PC-9 (cell line): ENCODE measurements at regions not wholly inside any gene's neighbourhood (a gene's known extent, or its start where the extent isn't known, plus 50 kb on each side); places are given as distances from the start of the nearest gene placed in this dataset.

Experiments used
- BruUV-seq: library from RNA; stranded (reverse); fragments of 400-500 nt; replicated peaks from 2 replicates; lab custom pipeline; 2021; lab: Mats Ljungman, UMichigan
- CTCF ChIA-PET: fragments of 300-600 bp; sonication (Branson Sonifier 250); formaldehyde crosslinking; loops from one replicate; lab custom pipeline; 2022; ENCODE audit warnings: antibody characterized with exemption; lab: Charles Lee
- POLR2A ChIA-PET: fragments of 300-600 bp; sonication (Branson Sonifier 250); formaldehyde crosslinking; loops from one replicate; lab custom pipeline; 2022; ENCODE audit warnings: antibody characterized with exemption; ENCODE audit not compliant: unreplicated experiment; lab: Charles Lee
- DNase-seq, 2 experiments: peaks; one replicate each; pipeline versions ENCODE4 v3.0.0 to v3.0.0-alpha.2; 2015 to 2022; ENCODE audit warnings: mixed read lengths in 1 of 2
- H2AFZ ChIP-seq: fragments of 200-600 bp; sonication (generic); 2 replicates; pipeline ENCODE4 v1.8.1; 2017; ENCODE audit warnings: antibody characterized with exemption
- H3F3A ChIP-seq: fragments of 200-600 bp; sonication (generic); 2 replicates; pipeline ENCODE4 v1.8.1; 2017; ENCODE audit warnings: antibody characterized with exemption, mild to moderate bottlenecking, low read depth; ENCODE audit not compliant: insufficient read depth
- H3K27ac ChIP-seq: fragments of 200-600 bp; sonication (generic); 2 replicates; pipeline ENCODE4 v1.6.1; 2016; ENCODE audit warnings: mixed run types
- H3K27me3 ChIP-seq: fragments of 200-600 bp; sonication (generic); 2 replicates; pipeline ENCODE4 v1.6.1; 2016; ENCODE audit warnings: low read depth, mixed run types; ENCODE audit not compliant: insufficient read depth
- H3K36me3 ChIP-seq: fragments of 200-600 bp; sonication (generic); 2 replicates; pipeline ENCODE4 v1.6.1; 2016; ENCODE audit warnings: low read depth, mixed run types
- H3K4me1 ChIP-seq: fragments of 200-600 bp; sonication (generic); replicated peaks from 2 replicates; pipeline ENCODE4 v1.6.1; 2016; ENCODE audit warnings: mixed run types; ENCODE audit not compliant: insufficient read depth
- H3K4me2 ChIP-seq: fragments of 200-600 bp; sonication (generic); 2 replicates; pipeline ENCODE4 v1.6.1; 2017; ENCODE audit warnings: mixed run types
- H3K4me3 ChIP-seq: fragments of 200-600 bp; sonication (generic); 2 replicates; pipeline ENCODE4 v1.6.1; 2016; ENCODE audit warnings: mixed run types
- H3K79me2 ChIP-seq: fragments of 200-600 bp; sonication (generic); 2 replicates; pipeline ENCODE4 v1.6.1; 2017; ENCODE audit warnings: low read depth, mixed run types
- H3K9me2 ChIP-seq: fragments of 200-600 bp; sonication (generic); 2 replicates; pipeline ENCODE4 v1.8.1; 2017; ENCODE audit warnings: mild to moderate bottlenecking; ENCODE audit not compliant: insufficient read depth
- H3K9me3 ChIP-seq: fragments of 200-600 bp; sonication (generic); 2 replicates; pipeline ENCODE4 v1.8.1; 2016; ENCODE audit warnings: low read depth; ENCODE audit not compliant: insufficient read depth
- H4K20me1 ChIP-seq: fragments of 200-600 bp; sonication (generic); 2 replicates; pipeline ENCODE4 v1.8.1; 2017; ENCODE audit not compliant: insufficient read depth
- CTCF ChIP-seq: fragments of 200-600 bp; sonication (generic); conservative IDR thresholded peaks from 2 replicates; pipeline ENCODE4 v1.6.1; 2017; ENCODE audit warnings: mixed run types, antibody characterized with exemption, mild to moderate bottlenecking, moderate library complexity
- EZH2 ChIP-seq: fragments of 200-600 bp; sonication (generic); IDR thresholded peaks from 2 replicates; pipeline ENCODE4 v1.8.0; 2017; ENCODE audit warnings: antibody characterized with exemption, low read depth
- intact Hi-C: fragments of 100-400 bp; cut with micrococcal nuclease; formaldehyde crosslinking; loops from one replicate; pipeline ENCODE4 v1.10.0; 2022; ENCODE audit not compliant: unreplicated experiment

GRCh38 chr2:38154395-38154794 is 78.4 kb upstream of the CYP1B1 start:
- H3K36me3 ChIP-seq = no peaks in the 10 kb centered on the region

GRCh38 chr2:38153476-38154135 is 77.7 kb upstream of the CYP1B1 start:
- no peak overlapping the region for H3K27ac ChIP-seq

More at GRCh38 chr2:38154395-38154794, 78.4 kb upstream of the CYP1B1 start:
- DNase-seq = no peak
- H3K4me2 ChIP-seq = no peak overlapping the region
- H3K79me2 ChIP-seq = no peaks in the 10 kb centered on the region
- no peak overlapping the region for H3K27ac ChIP-seq
- no TSS peak for BruUV-seq
- intact Hi-C loops = no loop called here
- TF ChIP-seq CTCF (no peak), EZH2 (no peak)
- no peaks in the 10 kb centered on the region for H3F3A ChIP-seq
- CTCF ChIA-PET = no interaction called here
- POLR2A ChIA-PET = no interaction called here
- no peak overlapping the region for H2AFZ ChIP-seq
- no peaks in the 10 kb centered on the region for H4K20me1 ChIP-seq
- H3K4me1 ChIP-seq = peaks cover 4% of the 10 kb centered on the region
- no peaks in the 10 kb centered on the region; the same call in 1 of the 2 replicates for H3K9me3 ChIP-seq
- no peaks in the 10 kb centered on the region for H3K27me3 ChIP-seq
- no peak overlapping the region for H3K4me3 ChIP-seq
- H3K9me2 ChIP-seq = no peaks in the 10 kb centered on the region

GRCh38 chr2:38152913-38153312 is 77.0 kb upstream of the CYP1B1 start:
- Histone ChIP-seq H3K27ac (no peak overlapping the region), H3K4me3 (no peak overlapping the region), H3K9me2 (no peaks in the 10 kb centered on the region), H2AFZ (no peak overlapping the region), H3K79me2 (no peaks in the 10 kb centered on the region), H3K4me1 (peaks cover 17% of the 10 kb centered on the region), H3K36me3 (no peaks in the 10 kb centered on the region), H3K4me2 (no peak overlapping the region), H4K20me1 (no peaks in the 10 kb centered on the region), H3K9me3 (no peaks in the 10 kb centered on the region), H3F3A (peaks cover 8% of the 10 kb centered on the region), H3K27me3 (no peaks in the 10 kb centered on the region)
- TF ChIP-seq EZH2 = no peak
- TF ChIP-seq CTCF = no peak
- intact Hi-C loops = no loop called here
- POLR2A ChIA-PET = no interaction called here
- no peak for DNase-seq
- CTCF ChIA-PET = no interaction called here
- BruUV-seq = no TSS peak

More at GRCh38 chr2:38153476-38154135, 77.7 kb upstream of the CYP1B1 start:
- H3K27me3 ChIP-seq = no peaks in the 10 kb centered on the region
- TF ChIP-seq CTCF = no peak
- TF ChIP-seq EZH2 = no peak
- H3K9me3 ChIP-seq = no peaks in the 10 kb centered on the region
- CTCF ChIA-PET = no interaction called here
- no peak overlapping the region for H3K4me2 ChIP-seq
- intact Hi-C loops = no loop called here
- no peaks in the 10 kb centered on the region for H3K36me3 ChIP-seq
- POLR2A ChIA-PET = no interaction called here
- no peaks in the 10 kb centered on the region for H3K79me2 ChIP-seq
- H3K9me2 ChIP-seq = no peaks in the 10 kb centered on the region
- H2AFZ ChIP-seq = no peak overlapping the region
- BruUV-seq = no TSS peak
- H4K20me1 ChIP-seq = no peaks in the 10 kb centered on the region
- DNase-seq = no peak
- peaks cover 12% of the 10 kb centered on the region for H3K4me1 ChIP-seq
- H3K4me3 ChIP-seq = no peak overlapping the region
- peaks cover 4% of the 10 kb centered on the region; the same call in 1 of the 2 replicates for H3F3A ChIP-seq
